Suppressor macrophage treated with lipopolysaccharide for 4 hours (primary cell): ENCODE measurements at regions not wholly inside any gene's neighbourhood (a gene's known extent, or its start where the extent isn't known, plus 50 kb on each side); places are given as distances from the start of the nearest gene placed in this dataset.
"Not testable (repeated sequence)": the region's sequence is repeated elsewhere in the genome, so short reads cannot be mapped to it uniquely, and the experiment has no call there.

ENCODE experiments used
- DNase-seq: peaks from one replicate; pipeline ENCODE4 v3.0.0-alpha.2; 2020

DNA sequence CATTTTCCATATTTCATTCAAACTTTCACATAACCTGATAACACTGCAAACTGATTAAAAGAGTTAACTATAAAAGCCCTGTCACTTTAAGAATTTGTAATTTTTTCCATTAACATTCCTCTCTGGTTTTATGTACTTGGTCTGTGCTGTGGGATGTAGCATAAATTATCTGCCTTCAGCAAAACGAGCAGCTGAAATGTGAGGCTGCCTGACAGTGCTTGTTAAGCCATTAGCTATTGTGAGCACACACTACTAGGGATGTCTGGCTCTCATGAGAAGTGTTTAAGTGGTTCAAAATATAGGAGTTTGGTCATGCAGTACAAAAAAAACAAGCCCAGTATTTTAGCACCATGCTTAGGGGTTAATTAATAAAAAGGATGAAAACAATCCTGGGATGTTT lies 63.0 kb downstream of the HOXA1 start:
- no peak for DNase-seq

DNA sequence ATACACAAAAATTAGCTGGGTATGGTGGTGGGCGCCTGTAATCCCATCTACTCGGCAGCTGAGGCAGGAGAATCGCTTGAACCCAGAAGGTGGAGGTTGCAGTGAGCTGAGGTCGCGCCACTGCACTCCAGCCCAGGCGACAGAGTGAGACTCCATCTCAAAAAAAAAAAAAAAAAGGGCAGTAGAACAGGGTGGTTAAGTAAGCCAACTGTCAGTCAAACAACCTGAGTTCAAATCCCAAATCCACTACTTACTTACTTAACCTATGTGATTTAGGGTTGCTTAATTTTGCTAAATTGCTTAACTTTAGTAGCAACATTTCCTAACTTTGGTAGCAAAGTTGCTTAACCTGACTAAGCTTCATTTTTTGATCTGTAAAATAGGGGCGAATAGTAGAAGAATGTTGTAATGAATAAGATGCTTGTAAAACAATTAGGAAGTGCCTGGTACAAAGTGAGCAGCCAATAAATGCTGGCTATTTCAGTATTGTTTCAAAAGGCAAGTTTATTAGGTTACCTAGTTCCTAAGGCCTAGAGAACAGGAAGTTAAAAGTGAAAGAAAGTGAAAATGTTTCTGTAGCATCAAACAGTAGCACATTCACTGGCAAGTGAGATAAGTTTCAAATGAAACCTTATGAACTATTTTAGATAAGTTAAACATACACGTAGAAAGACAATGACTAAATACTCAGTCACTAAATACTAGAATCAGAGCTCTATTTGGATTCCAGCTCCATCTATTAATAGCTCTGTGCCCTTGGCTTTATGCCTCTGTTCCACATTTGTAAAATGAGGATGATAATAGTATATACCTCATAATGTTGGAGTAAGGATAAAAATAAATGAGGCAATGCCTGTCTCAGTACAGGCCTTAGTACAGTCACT lies 64.3 kb downstream of the HOXA1 start:
- peak; percentile 50 for DNase-seq

DNA sequence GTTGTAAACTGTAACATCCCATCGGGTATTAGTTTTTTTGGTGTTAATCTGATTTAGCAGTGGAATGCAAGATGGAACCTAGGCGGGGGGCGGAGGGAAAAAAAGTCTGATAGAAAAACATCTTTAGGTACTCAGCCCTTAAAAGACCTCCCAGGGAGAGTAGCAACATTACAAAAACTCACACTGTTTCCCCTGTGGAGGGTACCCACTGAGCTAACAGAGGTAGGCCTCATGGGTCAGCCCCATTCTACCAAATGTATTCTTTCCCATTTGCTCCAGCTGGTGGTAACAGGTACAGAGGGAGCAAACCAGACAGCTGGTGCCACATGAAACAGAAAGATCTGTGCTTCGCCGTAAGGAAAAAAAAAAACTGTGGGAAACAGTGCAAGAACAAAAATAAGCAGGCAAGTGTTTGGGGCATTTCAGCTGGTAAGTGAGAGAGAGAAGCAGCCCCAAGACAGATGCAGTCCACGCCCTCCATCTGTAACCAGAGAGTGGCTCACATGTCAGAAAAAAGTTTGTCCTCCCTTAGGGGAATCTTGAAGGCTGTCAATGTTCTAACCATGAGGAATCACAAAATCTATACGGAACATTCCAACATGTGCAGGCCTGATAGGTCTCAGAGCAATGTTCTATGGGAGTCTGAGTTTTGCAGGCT lies 65.3 kb downstream of the HOXA1 start:
- DNase-seq: no peak

DNA sequence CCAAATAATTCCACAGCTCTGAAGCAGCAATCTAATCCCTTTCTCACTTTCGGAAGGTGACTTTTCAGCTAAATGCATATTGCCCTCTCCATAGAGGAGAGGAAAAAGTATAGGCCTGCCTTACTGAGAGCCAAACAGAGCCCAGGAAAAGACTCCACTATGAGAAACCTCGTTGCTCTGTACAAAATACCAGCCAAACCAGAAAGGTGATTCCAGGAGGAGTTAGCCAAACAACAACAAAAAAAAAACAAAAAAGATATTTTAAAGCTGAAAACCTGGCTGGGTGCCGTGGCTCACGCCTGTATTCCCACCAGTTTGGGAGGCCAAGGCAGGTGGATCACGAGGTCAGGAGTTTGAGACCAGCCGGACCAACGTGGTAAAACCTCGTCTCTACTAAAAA lies 70.5 kb downstream of the HOXA1 start:
- DNase-seq: no peak

DNA sequence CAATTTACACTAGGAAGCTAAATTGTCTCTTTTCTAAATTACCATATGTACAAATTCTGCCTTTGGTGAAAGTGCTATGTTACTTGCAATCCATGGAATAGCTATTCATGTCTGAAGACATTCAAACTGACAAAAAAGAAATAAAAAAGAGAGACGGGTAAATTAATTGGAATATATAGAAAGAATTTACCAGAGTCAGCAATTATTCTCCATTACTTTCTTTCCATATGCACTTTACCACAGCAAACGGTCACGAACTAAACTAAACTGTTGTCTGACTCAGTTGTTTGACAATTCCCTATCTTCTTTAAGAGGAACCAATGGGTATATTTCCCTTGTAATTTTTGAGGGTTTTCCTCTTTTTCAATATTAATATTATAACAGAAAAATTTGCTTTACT lies 85.7 kb downstream of the HOXA1 start:
- no peak for DNase-seq

DNA sequence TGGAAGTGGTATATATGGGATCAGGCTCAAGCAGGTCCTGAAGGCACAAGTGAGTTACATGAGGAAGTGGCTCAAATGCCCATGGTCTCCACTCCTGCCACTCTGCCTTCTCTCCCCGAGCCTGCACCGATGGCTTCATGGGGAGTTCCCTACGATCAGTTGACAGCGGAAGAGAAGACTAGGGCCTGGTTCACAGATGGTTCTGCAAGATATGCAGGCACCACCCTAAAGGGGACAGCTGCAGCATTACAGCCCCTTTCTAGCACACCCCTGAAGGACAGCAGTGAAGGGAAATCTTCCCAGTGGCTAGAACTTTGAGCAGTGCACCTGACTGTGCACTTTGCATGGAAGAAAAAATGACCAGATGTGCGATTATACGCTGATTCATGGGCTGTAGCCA lies 95.3 kb downstream of the HOXA1 start:
- no peak for DNase-seq

DNA sequence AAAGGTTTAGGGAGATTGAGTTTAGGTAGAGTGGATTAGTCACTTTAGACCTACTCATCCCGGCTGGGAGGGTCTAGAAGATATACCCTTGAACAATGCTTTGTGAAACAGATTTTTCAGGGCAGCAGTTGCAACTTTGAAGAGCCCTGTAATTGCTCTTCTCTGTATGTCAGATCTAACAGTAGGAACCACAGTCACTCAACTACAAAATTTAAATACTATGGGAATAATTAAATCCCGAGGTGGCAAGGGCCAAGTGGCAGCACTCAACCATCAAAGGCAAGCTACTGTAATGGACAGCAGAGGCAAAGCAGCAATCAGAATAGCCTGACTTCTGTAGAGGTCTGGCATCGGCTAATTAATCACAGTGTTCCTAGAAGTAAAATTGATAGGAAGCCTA lies 97.5 kb downstream of the HOXA1 start:
- not testable (repeated sequence) for DNase-seq

DNA sequence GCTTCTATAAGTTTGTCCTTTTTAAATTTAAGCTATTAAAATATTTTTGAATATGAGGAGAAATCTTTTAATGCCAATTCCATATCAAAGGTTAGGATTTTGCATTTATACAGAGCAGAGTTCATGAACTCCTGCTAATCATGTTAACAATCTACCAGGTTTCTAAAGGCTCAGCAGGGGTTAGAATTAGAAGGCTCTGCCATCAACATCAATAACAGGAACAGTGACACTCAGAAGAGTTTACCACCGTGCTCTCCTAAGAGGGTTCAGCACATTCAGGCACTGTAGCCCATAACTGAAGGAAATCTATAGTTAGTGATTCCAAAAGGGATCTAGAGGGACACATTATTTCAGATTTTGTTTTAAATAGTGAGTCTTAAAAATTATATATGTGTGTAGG lies 100.1 kb downstream of the HOXA1 start:
- DNase-seq: no peak

DNA sequence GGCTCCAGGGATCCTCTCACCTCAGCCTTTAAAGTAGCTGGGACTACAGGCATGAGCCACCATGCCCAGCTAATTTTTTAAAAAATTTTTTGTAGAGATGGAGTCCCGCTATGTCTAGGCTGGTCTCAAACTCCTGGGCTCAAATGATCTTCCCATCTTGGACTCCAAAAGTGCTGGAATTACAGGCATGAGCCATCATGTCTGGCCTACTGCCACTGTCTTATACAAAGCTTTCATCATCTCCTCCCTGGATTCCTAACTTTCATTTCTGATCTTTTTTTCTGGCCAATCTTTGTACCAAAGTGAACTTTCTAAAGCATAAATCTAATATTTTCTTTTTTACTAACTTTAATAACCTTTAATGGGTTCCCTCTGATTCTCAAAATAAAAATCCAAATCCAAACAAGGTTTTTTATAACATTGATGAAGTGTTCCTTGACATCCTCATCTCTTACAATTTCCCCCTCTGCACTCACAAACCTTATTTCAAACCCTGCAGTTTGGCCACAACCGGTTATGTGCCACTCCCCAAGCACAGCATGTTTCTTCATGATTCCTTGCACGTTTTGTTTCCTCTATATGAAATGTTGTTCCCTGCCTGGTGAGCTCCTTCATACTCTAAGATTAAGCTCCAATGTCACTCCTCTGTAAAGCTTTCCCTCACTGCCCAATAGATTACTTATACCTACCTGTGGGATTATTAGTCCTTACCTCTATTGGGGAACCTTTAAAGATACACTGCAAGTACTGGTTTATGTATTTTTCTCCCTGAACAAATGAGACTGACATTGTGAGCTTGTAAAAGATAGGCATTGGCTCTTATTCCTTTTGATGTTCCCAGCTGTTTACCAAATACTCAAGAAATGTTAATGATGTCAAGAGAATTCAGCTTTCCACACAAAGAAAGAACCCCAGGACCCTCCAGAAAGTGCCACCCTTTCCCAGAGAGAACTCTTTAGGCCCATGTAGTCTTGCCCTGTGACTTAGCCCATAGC lies 101.7 kb downstream of the HOXA1 start:
- DNase-seq: no peak

DNA sequence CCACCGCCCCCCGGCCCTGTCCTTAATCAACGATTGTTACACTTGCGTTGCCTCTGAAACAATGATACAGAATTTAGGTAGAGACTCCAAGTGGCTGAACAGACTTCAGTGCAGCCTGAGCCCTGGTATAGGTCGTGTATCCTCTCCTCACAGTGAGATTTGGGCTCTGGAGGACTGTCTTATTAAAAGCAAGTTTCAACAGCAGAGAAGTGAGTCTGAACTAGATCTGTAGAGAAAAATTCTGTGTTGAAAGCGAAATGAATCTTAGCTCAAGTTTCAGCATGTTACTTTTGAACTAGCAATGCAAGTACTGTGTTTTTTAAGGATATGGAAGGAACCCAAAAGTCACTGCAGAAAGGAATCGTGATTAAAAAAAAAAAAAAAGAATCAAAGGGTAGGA lies 103.1 kb downstream of the HOXA1 start:
- DNase-seq: no peak

DNA sequence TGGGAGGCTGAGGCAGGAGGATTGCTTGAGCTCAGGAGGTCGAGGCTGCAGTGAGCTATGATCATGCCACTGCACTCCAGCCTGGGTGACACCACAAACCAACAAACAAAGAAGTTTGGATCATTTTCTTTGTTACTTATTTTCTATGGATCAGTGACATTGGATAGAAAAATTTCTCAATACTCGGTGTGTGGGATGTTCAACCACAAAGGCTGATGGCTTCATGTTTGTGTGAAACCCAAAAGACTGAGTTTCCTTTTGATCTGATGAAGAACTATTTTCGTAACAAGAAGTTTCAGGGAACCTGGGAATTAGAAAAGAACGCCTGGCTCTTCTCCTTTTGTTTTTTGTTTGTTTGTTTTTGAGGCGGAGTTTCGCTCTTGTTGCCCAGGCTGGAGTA lies 104.0 kb downstream of the HOXA1 start:
- peak; percentile 26 for DNase-seq

DNA sequence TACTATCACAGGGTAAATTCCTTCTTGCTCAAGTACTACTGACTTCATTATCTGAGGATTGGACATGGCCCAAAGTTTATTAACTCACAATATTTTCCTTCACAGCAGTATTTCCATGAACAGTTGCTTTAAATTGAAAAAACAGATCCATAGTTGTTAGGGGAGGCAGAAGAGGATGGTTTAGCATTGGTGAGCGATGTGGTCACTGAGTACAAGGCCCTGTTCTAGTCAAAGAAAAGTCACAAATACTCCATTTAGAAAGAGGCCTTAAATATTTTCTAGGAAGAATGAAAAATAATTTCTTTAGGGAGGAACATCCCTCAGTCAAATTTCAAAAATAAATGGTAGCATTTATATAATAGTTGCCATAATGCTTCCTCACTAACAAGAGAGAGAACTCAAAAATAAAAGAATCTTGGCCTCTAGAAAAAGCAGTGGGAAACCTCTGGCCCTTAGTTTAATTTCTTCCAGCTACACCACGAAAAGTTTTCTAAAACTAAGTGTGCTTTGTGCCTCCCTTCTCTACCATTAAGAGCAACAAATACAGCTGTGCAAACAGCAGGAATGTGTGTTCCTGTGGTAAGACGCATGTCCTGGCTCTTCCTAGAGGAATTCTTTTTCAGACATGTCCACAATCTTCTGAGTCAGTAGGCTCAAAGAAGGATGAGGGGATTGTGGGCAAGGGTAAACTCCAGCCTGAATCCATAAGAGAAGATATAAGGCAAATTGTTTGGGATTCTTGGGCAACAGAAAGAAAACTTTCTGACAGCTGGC lies 105.7 kb downstream of the HOXA1 start:
- DNase-seq: no peak

DNA sequence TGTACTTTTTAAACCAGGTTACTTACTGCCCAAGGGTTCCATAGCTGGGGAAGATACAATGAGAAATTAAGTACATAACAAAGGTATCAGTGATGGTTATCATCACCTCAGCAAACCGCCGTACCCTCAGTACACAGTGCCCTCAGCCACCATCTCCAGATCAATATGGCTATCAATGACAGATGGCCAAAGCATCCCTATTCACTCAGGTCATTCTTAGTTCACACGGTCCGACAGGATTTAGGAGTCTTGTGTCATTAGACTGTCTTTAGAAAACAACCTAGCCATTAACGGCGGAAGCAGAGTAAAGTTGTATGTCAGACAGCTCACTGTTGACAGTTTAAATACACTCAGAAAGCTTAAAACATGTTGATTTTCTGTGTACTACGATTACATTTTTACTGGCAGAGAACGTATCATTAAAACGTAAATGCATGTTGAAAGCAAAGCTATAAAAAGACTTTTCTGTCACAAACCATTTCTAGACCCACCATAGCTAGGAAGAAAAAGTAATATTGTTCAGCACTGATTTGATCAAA lies 106.9 kb downstream of the HOXA1 start:
- DNase-seq: no peak

DNA sequence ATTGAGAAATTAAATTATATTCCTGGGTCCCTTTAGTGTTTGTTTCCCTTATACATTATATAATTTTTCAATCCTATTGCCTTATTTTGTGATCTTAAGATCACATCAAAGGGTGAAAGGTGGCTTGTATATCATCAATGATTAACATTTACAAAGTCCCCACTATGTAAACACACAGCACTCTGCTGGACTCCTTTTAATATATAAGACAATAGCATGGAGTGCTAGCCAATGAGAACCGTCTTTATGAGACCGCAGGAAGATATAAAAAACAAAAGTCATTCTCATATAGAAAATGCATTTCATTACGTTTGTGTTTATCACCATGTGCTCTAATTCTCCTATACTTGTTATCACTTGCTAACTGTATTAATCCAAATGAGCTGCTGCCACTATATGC lies 108.5 kb downstream of the HOXA1 start:
- DNase-seq: no peak

DNA sequence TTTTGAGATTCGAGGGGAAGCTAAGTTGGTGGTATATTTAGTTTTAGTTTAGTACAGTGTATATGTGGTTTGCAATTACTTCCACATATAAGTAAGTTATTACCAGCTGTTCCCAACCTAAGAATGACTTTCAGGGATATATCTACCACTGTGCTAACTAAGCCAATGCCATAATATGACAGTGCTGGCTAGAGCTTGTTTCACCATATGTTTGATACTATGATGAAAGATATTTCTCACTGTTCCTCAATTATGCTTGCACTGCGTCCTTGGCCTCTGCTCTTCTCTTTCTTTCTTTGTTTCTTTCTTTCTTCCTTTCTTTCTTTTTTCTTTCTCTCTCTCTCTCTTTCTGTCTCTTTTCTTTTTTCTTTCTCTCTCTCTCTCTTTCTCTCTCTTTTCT lies 113.8 kb upstream of the SKAP2 start:
- peak; percentile 49 for DNase-seq

DNA sequence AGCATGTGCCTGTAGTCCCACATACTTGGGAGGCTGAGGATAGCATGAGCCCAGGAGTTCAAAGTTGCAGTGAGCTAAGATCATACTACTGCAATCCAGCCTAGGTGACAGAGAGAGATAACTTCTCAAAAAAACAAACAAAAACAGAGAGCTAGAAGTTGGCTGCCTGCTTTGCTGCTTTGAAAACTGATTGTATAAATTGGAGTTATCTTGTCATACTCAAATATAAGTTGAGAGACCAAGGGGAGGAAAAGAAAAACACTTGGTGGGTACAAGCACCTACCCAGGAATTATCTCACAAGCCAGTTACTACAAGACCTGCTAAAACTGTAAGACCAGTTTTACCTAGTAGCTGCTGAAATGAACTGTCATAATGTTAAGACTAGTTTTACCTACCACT lies 112.5 kb upstream of the SKAP2 start:
- no peak for DNase-seq

DNA sequence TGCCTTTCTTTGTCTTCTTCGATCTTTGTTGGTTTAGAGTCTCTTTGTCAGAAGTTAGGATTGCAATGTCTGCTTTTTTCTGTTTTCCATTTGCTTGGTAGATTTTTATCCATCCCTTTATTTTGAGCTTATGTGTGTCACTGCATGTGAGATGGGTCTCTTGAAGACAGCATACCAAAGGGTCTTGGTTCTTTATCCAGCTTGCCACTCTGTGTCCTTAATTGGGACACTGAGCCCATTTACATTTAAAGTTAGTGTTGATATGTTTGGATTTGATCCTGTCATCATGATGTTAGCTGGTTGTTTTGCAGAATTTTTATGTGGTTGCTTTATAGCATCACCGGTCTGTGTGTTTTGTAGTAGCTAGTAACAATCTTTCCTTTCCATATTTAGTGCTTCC lies 107.5 kb upstream of the SKAP2 start:
- not testable (repeated sequence) for DNase-seq

DNA sequence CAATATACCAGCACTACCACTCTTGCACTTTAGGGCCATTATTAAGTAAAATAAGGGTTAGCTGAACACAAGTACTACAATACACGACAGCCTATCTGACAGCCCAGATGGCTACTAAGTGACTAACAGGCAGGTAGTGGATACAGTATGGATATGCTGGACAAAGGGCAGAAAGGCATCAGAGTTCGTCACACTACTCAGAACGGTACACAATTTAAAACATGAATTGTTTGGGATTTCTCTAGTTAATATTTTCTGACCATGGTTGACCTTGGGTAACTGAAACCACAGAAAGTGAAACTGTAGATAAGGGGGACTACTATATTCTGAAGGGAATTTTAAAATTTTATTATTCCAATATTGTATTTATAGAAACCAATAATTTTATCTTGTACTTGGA lies 101.3 kb upstream of the SKAP2 start:
- no peak for DNase-seq

DNA sequence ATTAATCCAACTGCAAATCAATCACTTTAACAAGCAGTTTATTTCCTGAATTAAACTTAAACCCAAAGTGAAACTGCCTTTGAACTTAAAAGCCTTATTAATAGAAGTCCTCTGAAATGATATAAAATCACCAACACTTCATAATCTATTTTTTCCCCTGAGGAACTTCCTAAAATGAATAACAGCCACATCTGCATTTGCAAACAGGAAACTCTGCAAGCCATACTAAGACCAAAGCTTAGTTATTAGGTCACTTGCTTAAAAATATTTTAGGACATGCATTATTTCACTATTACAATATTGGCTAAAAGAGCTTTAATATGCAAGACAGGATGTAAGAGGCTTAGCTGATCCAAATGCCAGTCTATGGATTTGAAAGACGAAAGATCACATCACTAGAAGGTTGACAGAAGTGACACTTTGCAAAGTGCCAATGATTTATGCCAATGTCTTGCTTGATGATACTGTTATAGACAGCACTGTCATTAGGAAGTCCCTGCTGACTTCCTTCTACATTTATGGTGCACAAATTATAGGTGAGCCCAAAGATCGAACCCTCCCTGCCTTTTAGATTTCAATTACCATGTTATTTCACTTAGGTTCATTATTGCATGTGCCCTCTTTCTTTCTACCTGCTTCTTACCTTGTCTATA lies 99.9 kb upstream of the SKAP2 start:
- DNase-seq: peak; percentile 45

DNA sequence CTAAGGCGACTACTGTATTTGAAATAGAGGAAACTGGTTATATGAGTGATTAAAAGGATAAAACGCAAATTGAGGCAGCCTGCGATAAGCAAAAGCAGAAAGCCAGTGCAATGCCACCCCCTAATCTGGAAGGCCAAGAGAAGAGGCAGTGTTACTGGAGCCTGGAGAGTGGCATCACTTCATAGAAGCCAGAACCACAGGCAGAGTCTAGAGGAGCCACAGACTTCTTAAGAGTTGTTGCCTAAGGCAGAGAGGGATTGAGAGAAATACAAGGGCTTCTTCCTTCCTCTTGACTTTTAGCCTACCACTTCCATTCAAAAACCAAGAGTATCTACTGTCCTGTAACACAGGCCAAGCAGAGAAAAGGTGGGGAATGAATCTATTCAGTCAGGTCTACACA lies 94.9 kb upstream of the SKAP2 start:
- DNase-seq: no peak

DNA sequence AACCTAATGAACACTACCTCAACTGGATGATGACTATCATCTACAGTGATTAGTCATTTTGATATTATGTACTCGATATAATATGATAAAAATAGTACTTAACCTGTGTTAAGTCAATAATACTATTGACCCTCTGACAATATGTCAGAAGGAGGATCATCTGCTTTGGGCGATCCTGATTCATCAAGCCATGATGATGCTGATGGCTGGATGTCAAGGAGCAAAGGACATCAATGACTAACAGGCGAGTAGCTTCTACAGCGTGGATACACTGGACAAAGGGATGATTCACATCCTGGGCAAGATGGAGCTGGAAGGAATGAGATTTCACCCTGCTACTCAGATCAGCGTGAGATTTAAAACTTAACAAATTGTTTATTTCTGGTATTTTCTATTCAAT lies 94.4 kb upstream of the SKAP2 start:
- DNase-seq: peak; percentile 17

DNA sequence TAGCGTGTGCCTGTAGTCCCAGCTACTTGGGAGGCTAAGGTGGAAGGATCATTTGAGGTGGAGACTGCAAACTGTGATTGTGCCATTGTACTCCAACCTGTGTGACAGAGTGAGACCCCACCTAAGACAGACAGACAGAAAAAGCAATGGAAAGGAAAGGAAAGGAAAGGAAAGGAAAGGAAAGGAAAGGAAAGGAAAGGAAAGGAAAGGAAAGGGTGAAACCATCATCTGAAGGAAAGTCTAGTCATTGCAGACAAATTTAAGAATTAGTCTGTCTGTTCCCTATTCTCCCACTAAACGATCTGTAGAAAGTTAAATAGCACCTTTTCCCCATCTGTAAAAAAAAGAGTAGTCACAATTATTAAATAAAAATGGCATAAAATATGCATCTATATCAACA lies 91.1 kb upstream of the SKAP2 start:
- no peak for DNase-seq
